GM18868 (cell line): ENCODE measurements at regions not wholly inside any gene's neighbourhood (a gene's known extent, or its start where the extent isn't known, plus 50 kb on each side); places are given as distances from the start of the nearest gene placed in this dataset.
"Not testable (repeated sequence)": the region's sequence is repeated elsewhere in the genome, so short reads cannot be mapped to it uniquely, and the experiment has no call there.

Experiments
- ATAC-seq: cut with Tn5 transposase; IDR thresholded peaks from one replicate; pipeline ENCODE4 v1.9.1; 2021; ENCODE audit warnings: mild to moderate bottlenecking, moderate library complexity; ENCODE audit not compliant: unreplicated experiment

DNA sequence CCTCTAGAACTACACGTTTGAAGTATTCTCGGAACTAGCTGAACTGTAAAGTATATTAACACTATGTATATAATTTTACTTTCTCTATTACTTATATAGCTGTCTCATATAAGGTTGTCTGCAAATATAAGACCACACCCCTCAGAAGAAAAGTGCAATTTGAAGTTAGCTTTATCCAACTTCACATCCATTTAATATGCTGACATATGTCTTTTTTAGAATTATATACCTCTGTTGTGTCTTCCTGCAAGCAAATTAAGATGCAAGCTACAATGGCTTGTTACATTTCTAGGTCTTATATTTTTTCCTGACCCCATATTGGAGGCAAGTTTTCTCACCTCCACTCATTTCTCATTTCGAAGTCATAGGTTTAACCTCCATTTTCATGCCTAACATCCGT, 349.0 kb upstream of the AGA start:
- ATAC-seq = no peak

DNA sequence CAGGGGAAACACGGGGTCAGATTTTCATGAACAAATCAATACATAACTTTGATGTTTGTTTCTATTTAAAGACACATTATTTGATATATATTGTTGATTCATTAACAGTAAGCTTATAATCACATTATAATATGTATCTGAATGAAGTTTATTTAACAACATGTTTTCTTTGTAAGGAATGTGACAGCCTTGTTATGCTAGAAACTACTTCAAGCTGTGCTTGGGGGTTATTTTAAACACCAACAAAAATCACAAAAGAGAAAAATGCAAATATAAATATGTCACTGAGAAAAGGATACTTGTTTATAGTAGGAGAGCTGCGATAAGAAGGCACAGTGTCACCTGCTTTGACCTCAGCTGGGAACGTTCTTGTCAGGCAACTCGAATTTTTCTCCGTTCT, 354.6 kb upstream of the AGA start:
- no peak for ATAC-seq

GRCh38 chr4:177798161-177798560, 355.9 kb upstream of the AGA start:
- no peak for ATAC-seq

- no peak for ATAC-seq
Measured at GRCh38 chr4:177802162-177802561, 359.9 kb upstream of the AGA start.

DNA sequence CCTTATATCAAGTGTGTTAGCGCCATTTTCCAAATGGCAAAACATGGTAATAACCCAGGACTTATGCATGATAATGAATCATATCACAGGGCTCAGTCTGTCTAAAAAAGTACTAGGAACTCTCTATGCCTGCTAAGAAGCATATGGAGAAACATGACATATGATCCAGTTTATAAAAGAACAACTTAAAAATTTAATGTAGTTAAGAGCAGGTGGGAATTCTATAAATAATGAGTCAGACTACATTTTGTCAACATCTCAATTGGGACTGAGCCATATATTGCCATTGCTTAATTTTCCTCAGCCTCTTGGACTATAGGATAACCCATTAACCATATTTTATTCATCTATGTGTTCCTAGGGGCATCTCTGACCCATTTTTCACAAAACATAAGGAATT, 360.4 kb upstream of the AGA start:
- no peak for ATAC-seq

DNA sequence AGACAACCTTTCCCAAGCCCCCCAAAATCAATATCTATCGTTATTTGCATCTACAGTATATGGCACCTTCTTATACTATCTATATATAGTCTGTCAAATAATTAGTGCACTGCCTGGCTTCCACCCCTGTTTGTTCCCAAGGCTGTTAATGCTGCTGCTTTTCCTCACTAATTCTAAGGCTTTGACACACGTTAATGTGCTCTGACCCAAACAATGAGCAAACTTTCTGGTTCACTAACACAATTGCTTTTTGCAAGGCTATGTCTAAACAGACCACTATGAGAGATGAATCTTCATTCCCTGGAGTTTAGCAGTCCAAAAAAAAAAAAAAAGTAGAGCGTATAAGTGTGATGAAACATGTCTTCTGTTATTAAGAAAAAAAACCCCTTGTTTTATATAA, 360.9 kb upstream of the AGA start:
- no peak for ATAC-seq

DNA sequence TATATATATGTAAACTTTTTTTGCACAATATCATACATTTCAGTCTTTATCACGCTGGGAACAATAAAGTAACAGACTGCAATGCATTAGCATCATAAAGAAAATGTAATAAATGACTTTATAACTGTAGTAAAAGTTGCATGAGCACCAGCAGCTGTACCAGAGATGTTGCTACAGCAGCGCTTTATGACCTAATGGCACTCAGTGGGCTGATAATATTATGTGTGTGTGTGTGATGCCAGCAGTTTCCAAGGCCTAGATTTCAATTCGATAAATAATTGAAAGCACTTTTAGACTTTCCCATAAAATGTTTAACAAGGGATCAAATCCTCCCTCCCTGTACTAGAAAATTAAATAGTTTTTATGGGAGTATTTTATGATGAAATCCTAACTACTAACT, 367.6 kb upstream of the AGA start:
- ATAC-seq = no peak

GRCh38 chr4:177810220-177810619, 368.0 kb upstream of the AGA start:
- ATAC-seq = no peak

DNA sequence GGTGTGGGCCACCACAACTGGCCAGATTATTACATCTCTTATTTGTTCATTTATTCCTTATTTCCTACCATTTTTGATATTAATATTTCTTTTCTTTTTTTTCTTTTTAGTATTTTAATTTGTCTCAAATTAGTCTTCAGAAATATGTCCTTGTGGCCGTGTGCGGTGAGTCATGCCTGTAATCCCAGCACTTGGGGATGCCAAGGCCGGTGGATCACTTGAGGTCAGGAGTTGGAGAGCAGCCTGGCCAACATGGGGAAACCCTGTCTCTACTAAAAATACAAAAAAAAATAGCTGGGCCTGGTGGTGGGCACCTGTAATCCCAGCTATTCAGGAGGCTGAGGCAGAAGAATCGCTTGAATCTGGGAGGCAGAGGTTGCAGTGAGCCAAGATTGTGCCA, 376.2 kb upstream of the AGA start:
- ATAC-seq = not testable (repeated sequence)

- no peak for ATAC-seq
Measured at GRCh38 chr4:177826973-177827372, 384.7 kb upstream of the AGA start.

DNA sequence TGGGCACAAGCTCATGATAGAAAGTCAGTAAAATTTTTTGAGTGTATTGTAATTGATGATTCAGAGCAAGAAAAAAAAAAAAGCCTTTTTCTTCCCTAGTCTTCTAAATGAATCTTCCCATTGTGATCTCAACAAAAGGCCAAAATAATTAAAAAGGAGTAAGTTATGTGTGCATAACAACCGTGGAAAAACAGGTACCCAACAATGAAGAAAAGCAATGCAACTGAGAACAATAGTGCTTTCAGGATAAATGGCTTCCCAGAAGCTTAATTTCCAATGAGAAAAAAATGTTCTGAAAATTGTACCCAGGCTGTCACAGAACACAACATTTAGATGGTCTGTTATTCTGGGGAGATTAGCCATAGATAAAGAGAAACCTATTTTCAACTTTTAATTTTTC, 399.0 kb upstream of the AGA start:
- ATAC-seq = no peak

DNA sequence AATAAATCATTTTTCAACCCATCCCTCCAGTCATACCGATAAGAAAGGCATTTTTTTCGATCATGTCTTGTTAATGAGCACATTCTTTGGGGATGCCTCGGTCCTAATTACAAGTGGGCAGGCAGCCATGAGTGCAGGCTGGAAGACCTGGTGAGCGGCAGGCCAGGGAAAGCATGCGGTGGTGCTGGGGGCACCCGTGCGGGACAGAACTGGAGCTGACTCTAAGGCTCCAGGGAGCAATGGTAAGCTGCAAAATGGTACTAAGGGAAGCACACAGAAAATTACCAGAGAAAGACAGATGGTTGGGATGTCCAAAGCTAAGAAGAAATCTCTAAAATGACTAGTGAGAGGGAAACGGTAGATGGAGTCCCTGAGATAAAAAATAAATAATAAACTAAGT, 411.0 kb upstream of the AGA start:
- ATAC-seq = no peak

- no peak for ATAC-seq
Measured at GRCh38 chr4:177855507-177856197, 413.4 kb upstream of the AGA start.

GRCh38 chr4:177860171-177860570, 417.9 kb upstream of the AGA start:
- no peak for ATAC-seq

- ATAC-seq = no peak
Measured at GRCh38 chr4:177861551-177862094, 419.4 kb upstream of the AGA start.

DNA sequence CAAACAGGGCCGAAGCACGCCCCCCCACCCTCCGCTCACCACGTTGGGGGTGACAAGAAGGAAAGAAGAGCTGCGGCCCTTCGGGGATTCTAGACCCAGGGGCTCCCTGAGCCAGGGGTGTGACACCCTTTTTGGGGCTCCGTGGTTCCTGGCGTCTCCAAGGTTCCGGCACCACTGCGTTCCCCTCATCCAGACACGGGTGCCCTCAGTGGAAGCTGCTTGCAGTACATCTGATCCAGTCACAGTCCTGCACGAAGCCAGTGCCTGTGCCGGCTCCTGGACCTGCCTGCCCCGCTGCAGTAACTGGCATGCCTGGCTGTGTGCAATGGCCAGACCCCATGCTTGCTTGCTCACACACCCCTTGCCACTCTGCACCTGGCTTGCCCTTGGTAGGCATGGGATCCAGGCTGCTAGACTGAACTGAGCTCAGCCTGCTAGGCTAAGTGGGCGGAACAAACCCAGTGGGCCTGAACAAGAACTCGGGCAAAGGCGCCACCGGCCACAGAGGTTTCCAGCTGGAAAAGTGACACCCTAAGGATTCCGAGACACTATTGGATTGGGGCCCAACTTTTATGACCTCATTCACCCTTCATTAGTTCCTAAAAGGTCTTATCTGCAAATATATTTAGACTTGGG, 420.4 kb upstream of the AGA start:
- ATAC-seq = no peak

DNA sequence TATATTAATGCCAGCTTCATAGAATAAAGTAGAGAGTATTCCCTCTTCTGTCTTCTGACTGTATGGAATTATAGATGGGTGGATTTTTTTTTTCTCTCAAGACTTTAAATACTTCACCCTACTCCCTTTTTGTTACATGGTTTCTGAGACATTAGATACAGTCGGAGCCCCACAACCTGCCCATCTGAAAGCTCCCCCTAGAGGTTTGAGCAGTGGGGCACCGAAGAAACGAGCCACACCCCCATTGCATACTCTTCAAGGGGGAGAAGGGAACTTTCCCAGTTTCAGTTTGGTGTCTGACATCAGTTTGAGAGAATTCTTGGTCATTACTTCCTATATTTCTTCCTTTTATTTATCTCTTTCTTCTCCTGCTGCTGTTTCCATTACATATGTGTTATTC, 437.6 kb upstream of the AGA start:
- peak; percentile 61 for ATAC-seq

DNA sequence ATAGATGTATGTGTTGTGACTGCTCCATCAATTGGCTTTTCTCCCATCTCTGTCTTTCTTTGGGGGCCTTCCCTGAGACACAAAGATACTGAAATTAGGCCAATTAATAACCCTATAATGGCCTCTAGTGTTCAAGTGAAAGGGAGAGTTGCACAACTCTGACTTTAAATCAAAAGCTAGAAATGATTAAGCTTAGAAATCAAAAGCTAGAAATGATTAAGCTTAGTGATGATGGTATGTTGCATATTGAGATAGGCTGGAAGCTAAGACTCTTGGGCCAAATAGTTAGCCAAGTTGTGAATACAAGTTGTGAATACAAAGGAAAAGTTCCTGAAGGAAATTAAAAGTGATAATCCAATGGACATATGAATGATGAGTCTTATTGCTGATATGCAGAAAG, 452.9 kb upstream of the AGA start:
- no peak for ATAC-seq

- ATAC-seq = no peak
Measured at GRCh38 chr4:177901786-177902185, 459.5 kb upstream of the AGA start.

DNA sequence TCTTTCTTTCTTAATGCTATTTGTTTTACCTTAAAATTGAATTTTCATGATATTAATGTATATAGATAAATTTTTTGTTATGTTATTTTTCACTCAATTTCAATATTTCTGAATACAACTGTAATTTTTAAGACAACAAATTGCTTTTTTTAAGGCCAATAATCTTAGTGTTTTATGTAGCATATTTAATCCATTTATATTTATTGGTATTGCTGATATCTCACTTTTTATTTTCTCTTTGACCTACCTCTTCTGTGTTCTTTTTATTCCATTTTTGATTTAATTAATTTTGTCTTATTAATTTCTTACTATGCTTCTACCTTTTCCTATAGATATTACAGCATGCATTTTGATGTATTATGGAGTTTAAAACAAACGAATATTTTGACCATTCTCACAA, 460.1 kb upstream of the AGA start:
- no peak for ATAC-seq

GRCh38 chr4:177907736-177908424, 465.6 kb upstream of the AGA start:
- ATAC-seq = no peak

DNA sequence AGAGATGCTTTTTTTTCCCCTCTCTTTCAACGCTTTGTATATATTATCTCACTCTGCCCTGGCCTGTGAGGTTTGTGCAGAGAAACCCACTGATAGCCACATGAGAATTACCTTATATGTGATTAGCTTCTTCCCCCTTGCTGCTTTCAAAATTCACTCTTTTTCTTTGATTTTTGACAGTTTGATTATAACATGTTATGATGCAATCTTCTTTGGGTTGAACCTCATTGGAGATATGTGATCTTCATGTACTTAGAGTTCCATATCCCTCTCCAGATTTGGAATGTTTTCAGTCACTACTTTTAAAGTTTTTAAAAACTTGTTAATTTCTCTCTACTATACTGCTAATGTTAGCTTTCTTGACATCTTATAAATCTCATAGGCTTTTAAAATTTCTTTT, 479.5 kb upstream of the AGA start:
- no peak for ATAC-seq
